HG03342 (cell line): ENCODE measurements at regions not wholly inside any gene's neighbourhood (a gene's known extent, or its start where the extent isn't known, plus 50 kb on each side); places are given as distances from the start of the nearest gene placed in this dataset.

ENCODE experiments used
- ATAC-seq: cut with Tn5 transposase; IDR thresholded peaks from one replicate; pipeline ENCODE4 v1.9.1; 2021; ENCODE audit warnings: mild to moderate bottlenecking, moderate library complexity; ENCODE audit not compliant: unreplicated experiment

DNA sequence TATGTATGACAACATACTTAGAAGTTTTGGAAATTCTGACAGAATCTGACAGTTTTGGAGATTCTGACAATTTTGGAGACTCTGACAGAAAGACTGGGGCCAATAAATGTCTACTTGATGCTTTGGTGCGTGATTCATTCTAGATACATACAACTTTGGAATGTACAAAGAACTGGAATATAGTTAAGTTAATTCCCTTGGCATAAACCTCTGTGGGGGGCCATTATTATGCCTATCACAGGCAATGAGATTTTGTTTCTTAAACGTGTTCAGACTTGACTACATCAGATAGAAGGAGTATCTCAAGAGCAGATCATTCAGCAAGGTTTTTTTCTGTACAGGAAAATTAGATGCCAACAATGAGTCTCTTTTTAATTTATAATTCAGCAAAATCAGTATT, 617.6 kb upstream of the ZNF717 start:
- ATAC-seq = no peak

DNA sequence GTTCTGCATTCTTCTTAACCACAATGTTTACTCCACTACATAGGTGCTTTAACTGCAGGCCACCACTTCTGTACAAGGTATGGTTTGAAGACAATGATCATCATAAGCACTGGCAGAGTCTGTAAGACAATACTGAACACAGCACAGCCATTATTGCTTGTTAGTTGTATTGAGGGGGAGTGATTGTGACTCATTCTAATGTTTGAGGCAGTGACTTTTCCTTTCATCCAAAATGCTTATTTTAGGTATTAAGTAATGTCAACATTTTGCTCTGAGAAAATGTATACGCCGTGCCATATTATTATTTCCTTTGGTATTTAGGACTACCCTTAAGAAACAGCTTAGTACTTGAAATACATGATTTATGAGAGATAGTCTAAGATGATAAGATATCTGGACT, 618.2 kb upstream of the ZNF717 start:
- no peak for ATAC-seq

DNA sequence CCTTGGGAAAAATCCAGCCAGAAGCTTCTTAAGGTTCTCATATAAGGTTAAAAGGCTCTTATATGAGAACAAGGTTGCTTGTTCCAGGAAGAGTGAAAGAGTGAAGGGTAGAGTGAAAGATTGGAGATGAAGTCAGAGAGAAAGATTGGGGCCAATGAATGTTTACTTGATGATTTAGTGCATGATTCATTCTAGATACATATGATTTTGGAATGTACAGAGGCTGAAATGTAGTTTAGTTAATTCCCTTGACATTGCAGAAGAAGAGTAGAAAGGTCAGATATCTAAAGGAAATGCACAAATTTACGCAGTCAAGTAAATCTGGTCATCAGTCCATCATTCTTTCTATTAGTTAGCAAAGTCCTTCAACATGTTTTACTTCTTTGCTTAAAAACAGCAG, 619.8 kb upstream of the ZNF717 start:
- no peak for ATAC-seq

DNA sequence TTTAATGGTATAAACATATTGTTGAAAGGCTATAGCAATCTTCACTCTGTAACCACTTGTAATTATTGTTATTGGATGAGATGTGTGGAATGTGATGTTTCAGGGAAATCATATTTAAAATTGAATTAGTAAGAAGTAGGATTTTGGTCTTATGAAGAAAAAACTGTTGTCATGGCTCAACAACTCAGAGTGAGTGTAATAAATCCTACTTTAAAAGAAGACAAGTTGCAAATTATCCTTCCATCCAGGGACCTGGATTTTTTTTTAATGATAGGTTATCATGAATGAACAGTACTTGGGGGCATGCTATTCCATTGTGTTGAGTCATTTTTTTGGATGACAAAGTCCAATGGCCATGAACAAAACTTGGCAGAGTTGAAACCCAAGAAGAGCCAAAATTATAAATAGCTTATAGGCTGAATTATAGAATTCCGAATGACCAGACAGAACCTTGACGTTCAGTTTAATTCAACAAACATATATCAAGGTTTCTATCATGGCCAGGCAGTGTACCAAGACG, 625.5 kb upstream of the ZNF717 start:
- ATAC-seq = no peak

DNA sequence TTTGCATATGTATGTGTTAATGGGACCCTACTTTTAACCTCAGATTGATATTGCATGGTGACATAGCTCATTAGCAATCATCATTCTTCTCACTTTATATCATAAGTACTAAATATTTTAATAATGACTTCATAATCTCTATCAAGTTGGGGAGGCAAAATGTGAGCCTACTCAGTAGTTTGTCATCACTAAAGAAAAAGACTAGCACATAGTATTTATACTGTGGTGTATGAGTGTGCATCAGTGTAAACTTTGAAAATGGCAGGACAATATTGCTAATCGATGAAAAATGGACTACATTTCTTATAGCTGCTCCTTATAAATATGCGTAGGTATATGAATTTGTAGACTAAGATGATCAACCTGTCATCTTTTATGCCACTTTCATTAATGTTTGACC, 624.5 kb upstream of the ROBO2 start:
- no peak for ATAC-seq

DNA sequence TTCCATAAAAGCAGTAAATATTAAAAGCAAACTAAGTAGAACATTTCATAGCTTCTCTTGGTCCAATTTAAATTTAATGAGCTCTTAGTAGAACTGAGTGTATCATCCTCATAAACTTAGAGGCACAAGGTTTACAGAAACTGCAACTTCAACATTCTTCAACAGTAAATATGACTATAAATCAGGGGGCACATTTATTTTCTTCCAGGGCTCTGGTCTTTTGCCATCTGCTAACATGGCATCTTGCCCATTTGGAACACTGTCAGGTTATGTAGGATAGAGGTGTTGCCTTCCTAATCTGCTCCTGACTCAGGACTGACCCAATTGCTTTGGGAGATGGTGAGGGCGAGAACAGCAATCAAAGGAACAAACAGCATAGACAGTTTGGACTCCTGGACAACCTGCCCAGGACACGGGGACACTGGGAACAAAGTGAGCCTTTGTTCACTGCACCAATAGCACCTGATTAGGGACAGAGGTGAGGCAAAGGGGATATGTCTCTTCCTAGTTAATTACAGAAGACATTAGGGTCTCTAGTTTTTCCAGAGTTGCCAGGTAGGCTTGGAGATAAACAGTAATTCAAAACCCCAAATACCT, 610.2 kb upstream of the ROBO2 start:
- no peak for ATAC-seq

DNA sequence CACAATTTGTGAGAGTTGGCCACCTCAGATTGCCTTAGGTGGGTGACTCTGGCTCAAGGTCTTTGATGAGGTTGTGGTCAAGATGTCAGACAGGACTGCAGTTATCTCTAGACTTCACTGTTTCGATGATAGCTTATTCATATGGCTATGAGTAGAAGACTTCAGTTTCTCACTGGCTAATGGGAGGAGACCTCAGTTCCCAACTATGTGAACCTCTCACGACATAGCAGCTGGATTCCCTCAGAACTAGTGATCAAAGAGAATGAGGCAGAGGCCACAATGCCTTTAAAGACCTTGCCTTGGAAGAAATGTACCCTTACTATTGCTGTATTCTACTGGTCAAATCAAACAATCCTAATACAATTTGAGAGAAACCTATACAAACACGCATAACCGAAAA, 607.5 kb upstream of the ROBO2 start:
- ATAC-seq = no peak

DNA sequence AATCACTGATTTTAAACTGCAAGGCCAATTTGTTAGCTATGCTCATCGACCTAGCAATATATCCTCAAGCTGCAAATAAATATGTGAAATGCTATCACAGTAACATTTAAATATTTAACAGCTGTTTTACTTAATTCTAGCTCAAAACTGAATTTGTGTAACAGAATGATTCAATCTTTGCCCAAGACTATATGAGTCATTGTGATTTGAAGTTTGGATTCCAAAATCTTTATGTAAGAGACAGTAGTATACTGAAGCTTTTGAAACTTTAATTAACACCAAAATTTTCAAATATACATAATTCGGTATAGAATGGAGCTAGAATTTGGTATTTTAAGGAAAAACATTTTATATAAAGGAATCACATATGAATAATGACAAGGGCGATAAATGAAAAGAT, 603.0 kb upstream of the ROBO2 start:
- ATAC-seq = no peak

DNA sequence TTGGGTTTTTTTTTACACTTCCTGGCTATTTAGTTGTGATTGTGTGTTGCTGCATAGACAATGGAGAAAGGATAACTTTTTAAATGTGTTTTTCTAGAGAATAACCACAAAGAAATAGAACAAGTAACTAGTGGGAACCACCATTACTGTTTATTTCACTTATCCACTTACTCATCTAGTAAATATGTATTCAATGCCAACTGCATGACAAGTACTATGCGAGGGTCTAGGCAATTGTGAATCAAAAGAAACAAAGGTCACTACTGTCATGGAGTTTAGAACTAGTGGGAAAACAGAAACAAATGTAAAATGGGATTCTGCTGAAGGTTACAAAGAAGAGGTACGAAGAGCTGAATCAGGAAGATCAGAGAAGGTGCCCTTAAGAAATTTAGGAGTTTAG, 600.9 kb upstream of the ROBO2 start:
- no peak for ATAC-seq

DNA sequence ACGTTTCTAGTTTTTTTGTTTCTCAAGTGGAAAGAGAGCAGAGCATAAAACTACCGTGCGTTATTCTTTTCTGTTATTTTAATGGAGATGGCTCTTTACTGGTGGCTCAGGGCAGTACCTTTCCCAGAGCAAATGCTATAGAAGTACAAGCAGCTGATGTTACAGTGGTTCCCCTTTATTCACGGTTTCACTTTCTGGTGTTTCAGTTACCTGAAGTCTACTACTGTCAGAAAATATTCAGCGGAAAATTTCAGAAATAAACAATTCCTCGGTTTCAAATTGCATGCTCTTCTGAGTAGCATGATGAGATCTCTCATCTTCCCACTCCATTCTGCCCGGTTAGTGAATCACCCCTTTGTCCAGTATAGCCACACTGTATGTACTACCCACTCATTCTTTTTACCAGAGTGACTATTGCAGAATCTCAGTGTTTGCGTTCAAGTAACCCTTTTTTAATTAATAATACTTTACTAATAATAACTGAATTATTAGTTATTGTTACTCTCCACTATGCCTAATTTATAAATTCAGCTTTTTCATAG, 597.5 kb upstream of the ROBO2 start:
- no peak for ATAC-seq

DNA sequence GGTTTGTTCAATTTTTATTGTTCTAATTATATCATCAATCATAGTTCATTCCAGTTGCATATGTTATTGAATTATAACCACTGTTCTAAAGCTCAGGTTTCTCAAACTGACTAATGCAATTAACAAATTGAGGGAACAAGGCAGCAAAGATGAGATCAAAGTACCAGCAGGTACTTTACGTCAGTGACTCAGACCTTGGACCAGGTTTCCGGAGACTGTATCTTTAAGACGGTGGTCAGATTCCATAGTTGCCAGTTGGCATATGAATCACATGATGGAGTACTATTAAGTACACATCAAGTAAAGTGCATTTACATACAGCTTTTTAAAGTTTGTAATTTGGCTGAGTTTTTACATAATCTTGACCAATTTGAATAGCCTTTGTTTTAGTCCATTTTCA, 583.6 kb upstream of the ROBO2 start:
- no peak for ATAC-seq

DNA sequence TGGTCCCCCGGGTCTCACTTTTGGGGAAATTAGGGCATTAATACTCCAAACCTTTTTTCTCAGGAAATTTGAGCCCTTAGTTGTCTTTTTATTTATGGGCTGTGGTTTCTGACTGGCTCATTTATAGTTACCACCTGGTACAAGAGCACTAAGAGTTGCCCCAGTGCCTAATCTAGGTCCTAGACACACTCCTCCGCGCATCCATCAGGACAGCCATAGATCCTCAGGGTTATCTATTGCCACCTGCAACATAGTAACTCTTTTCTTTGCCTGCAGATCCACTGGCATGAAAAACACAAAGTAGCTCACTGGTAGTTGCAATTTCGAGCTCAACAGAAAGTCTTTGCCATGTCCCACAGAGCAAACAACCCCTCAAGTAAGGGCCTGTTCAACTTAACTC, 576.4 kb upstream of the ROBO2 start:
- no peak for ATAC-seq

DNA sequence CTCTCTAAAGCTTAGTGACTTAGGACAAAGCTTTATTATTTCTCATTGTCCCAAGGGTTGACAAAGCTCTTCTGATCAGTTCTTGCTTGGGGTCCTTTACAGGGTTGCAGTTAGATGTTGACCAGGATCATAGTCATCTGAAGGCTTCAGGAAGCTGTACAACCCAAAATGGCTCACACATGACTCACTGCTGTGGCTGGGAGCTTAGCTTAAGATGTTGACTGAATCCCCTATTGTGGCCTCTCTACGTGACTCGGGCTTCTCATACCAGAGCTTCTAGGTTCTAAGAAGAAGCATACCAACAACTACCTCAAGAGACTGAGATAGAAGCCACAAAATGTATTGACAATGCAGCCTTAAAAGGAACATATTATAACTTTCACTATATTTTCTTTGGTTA, 569.6 kb upstream of the ROBO2 start:
- no peak for ATAC-seq

DNA sequence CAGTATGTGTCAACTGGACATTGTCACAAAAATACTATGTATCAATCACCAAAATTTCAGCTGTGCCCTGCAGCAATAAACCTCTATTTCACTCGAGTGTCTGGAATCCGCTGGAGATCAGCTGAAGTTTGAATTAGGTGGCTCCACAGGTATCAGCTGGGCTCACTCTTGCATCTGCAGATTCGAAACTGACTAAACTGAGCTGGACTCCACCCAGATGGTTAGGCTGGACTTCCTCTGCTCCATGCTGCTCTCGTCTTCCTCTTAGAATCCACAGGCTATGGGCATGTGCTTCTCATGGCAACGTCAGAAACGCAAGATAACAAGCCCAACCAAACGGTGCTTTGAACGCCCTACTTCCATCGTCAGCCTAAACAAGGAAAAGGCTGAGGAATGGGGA, 565.3 kb upstream of the ROBO2 start:
- no peak for ATAC-seq

DNA sequence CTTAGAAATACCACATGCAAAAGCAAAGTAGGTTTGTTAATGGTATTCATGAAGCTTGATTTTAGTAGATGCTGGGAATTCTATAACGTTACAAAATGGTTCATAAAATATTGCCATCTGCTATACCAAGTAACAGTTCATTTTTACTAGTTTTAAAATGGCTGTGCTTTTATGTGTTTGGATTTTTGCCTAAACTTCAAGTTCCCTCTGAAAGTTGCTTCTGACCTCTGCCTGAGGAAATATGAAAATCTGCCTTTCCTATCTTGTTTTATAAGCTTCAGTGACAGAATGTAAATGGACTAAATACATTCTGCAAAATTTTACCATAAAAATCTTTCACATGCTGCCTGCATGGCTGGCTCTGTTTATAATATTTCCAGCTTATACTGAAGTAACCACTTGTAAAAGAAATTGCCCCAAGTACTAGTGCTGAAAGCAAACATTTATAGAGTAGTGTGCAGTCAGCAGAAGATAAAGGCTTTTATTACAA, 560.7 kb upstream of the ROBO2 start:
- ATAC-seq = no peak

DNA sequence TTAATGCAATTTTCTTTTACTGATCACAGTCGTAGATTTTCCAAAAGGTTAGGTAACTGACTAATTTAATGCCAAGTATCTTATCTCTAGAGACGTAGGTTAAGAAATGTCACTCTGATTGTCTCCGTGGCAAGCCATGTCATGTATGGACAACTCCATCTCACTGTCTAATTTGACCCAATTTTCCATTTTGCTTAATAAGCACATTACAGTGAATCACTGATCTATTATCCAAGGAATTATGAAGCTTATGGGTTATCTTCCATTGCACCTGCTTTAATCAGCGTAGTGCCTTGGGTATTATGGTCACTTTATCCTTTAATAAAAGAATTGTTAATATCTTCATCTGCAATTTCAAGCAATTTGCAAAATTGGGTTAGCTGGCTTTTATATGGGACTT, 557.4 kb upstream of the ROBO2 start:
- ATAC-seq = no peak

DNA sequence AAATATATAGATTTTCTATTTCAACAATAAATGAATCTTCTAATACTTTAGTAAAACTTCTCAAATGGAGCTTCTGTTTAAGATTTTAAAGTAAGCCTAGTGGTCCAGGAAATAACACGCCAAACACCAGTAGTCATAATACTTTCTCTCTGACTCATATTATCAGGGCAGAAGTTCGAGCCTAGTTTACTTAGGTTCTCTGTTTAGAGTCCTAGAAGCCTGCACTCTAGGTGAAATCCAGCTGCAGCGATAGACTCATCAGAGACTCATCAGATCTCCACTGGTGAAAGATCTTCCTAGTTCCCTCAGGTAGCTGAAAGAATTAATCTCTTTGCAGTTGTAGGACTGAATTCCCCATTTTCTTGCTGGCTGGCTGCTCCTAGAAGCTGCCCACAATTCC, 552.5 kb upstream of the ROBO2 start:
- no peak for ATAC-seq

DNA sequence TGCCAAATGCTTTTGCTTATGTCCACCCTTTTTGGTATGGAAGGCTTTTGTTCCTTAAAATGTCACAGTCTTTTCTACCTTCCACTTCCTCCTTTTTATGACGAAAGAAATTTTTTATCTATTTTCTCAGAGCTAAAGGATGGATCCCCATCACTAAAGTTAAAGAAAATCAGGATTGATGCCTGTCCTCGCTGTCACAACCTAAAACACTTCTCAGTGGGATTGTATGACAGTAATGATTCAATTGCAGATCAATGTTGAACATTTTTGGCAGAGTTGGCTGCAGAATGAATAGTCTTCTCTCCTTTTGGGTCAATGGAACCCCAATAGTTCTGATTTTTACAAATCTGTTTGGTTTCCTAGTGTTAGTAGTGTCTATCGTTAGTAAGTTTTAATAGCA, 549.8 kb upstream of the ROBO2 start:
- no peak for ATAC-seq

DNA sequence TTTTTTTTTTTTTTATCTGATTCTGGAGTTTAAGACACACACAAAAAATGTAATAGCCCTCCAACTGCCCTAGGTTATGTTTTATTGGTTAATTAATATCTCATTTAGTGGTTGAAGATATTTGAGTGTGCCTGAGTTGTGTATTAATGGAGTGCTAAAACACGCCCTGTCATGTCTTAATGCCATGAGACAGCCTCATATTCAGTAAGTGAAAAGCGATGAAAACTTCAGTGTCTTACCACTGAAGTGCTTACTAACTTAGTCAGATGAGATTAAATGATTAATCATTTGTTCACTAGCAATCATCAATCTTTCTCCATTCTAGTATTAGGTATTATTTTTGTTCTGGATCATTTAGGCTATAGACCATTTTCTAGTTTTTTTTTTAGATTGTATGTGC, 544.7 kb upstream of the ROBO2 start:
- ATAC-seq = no peak

DNA sequence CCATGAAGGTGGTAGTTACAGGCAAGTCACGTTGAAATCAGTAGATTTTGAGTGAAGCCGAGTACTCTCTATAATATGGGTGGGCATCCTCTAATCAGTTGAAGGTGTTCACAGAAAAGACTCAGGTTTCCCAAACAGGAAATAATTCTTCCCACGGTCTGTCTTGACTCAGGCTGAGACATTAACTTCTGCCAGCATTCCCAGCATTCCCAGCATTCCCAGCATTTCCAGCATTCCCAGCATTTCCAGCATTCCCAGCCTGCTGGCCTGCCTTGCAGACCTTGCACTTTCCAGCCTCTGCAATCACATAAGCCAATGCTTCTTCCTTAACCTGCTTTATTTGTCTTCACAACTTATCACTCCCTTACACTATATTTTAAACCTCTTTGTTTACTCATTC, 542.3 kb upstream of the ROBO2 start:
- ATAC-seq = no peak

DNA sequence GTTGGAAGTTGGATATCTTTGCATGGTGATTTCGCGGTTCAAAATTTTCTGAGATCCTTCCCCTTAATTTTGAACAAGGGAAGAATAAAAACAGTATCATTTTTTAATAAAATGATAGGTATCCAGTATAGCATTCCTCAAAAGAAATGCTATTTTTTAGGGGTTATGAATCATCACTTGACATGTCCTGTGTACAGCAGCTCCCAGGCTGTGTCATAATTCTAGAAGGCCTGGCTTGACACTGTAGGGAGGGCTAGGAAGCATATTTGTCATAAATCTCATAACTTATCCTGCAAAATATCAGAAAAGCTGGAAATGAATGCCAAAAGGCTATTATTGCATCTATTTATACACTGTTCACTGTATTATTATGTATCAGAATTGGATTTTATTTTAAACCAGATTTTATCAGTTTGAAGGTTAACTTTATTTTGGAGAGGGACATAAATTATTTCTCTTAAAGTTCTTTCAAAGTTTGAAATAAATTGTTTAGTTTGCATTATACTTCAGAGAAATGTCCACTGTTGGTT, 539.1 kb upstream of the ROBO2 start:
- ATAC-seq = no peak

DNA sequence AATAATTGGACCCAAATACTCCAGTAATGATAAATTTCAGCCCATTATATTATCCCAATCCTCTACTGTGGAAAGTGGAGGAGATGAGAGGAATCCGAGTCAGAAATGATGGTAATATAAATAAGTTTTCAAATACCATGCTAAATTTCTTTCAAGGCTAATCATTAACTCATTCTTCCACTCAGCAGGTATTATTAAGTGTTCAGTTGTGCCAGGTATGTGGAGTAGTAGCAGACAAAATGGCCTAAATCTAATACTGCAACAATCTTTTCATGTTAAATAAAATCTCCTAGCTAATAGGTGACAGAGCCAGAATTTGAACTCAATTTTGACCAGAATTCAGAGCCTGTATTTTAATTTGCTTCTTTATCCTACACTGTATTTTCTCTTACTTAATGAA, 538.6 kb upstream of the ROBO2 start:
- ATAC-seq = no peak

DNA sequence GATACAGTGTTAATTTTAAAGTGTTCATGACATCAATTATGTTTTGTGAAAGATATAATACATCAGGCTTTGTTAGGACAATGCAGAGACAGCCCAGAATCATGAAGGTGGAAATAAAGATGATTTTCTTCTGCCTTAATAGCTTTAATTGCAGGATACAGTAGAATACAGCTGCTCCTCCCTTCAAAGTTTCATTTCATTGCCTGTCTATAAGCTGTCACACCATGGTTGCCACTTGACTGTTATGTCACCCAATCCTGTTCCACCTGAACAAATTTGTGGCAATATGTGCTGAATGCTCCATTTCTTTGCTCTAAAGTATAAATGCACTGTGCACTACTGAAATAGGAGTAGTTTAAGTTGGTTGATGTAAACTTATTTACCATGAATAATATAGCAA, 537.8 kb upstream of the ROBO2 start:
- no peak for ATAC-seq
